ENCODE measurements at regions not wholly inside any gene's neighbourhood (a gene's known extent, or its start where the extent isn't known, plus 50 kb on each side); places are given as distances from the start of the nearest gene placed in this dataset.

DNA sequence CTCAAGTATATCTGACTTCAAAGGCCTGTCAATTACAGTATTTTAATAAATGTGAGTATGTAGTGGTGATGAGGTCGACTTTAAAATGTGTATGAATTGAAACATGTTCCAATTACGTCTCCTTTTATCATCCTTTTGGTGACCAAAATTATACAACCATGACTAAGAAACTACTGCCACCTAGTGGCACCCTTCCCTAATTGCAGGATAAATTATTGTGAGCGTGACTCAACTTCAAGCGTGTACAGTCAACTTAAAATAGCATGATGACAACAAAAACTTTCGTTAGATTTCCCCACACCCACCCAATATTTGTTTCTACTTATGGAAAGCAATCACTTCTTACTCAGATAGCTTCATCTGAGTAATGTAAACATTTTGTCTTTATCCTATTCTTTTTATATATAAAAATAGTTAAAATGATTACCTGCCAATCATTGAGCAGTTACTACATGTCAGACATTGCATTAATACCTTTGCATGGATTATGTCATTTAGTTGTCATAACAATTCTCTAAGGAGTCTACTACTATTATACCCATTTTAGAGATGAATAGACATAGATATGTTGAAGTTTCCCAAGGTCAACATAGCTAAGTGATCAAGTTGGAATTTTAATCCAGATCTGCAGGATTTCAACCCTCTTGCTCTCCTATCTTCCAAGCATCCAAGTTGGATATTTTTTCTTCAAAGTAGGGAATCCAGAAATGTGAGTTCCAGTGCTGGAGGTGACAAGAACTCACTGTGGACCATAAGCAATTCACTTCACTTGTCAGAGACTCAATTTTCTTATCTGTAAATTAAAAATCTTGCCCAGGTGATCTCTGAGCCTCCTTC is 106.0 kb downstream of the MEX3B start:
- H3K4me2 ChIP-seq (ENCODE audit: low read depth, low read length, poor library complexity, severe bottlenecking), result no peak overlapping the region
- no peak overlapping the region for H2AFZ ChIP-seq (ENCODE audit: low read length)
- TF ChIP-seq EZH2phosphoT487 (IDR thresholded peaks at IDR 0.05; ENCODE audit: borderline replicate concordance), result no peak
- TF ChIP-seq, protein P1, sequence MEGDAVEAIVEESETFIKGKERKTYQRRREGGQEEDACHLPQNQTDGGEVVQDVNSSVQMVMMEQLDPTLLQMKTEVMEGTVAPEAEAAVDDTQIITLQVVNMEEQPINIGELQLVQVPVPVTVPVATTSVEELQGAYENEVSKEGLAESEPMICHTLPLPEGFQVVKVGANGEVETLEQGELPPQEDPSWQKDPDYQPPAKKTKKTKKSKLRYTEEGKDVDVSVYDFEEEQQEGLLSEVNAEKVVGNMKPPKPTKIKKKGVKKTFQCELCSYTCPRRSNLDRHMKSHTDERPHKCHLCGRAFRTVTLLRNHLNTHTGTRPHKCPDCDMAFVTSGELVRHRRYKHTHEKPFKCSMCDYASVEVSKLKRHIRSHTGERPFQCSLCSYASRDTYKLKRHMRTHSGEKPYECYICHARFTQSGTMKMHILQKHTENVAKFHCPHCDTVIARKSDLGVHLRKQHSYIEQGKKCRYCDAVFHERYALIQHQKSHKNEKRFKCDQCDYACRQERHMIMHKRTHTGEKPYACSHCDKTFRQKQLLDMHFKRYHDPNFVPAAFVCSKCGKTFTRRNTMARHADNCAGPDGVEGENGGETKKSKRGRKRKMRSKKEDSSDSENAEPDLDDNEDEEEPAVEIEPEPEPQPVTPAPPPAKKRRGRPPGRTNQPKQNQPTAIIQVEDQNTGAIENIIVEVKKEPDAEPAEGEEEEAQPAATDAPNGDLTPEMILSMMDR (conservative IDR thresholded peaks at IDR 0.05; ENCODE audit: low read length), result peak; percentile 75

DNA sequence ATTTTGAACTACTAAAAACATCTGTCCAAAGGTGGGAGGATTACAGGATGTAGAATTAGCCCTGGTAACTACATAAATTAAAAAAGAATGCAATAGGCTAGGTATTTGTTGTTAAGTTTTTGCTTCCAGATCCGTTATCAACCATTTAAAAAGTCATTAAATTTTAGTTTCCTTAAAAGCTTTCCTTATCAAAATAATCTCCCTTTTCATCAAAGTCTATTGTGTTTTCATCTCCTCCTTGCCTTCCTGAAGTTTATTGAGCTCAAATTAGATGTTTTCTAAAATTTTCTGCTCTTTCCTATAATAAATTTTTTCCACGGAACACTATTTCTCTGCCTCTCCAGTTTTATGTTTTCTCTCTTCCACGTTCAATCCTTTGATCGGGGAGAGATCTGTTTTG is 108.6 kb downstream of the MEX3B start:
- Histone ChIP-seq H3K27me3 (ENCODE audit: insufficient read depth, low read length, poor library complexity, severe bottlenecking) (no peaks in the 10 kb centered on the region), H3K9me3 (ENCODE audit: insufficient read depth, low read depth, low read length) (peaks cover 7% of the 10 kb centered on the region; the same call in 1 of the 2 replicates), H3K4me2 (ENCODE audit: low read depth, low read length, poor library complexity, severe bottlenecking) (no peak overlapping the region), H3K4me1 (ENCODE audit: insufficient read depth, low read length, poor library complexity, severe bottlenecking) (peaks cover 2% of the 10 kb centered on the region), H3F3A (ENCODE audit: low read depth) (no peaks in the 10 kb centered on the region), H3K9me2 (replicated peaks; ENCODE audit: low read depth, low read length) (no peaks in the 10 kb centered on the region), H2AFZ (ENCODE audit: low read length) (no peak overlapping the region), H3K9ac (ENCODE audit: low read depth, low read length, poor library complexity, severe bottlenecking) (no peak overlapping the region), H4K20me1 (ENCODE audit: insufficient read depth, low read length, poor library complexity, severe bottlenecking) (no peaks in the 10 kb centered on the region), H3K4me3 (ENCODE audit: low read length, poor library complexity, severe bottlenecking) (no peak overlapping the region), H3K79me2 (ENCODE audit: insufficient read depth, low read length) (no peaks in the 10 kb centered on the region), H3K36me3 (ENCODE audit: insufficient read depth, low read length) (no peaks in the 10 kb centered on the region)
- TF ChIP-seq, protein P1 (conservative IDR thresholded peaks at IDR 0.05; ENCODE audit: low read length), result no peak
- TF ChIP-seq EZH2phosphoT487 (IDR thresholded peaks at IDR 0.05; ENCODE audit: borderline replicate concordance), result no peak

More for the DNA sequence above, 106.0 kb downstream of the MEX3B start:
- Histone ChIP-seq H3K9me3 (ENCODE audit: insufficient read depth, low read depth, low read length) (peaks cover 7% of the 10 kb centered on the region; the same call in 1 of the 2 replicates), H3K9me2 (replicated peaks; ENCODE audit: low read depth, low read length) (no peaks in the 10 kb centered on the region), H3F3A (ENCODE audit: low read depth) (no peaks in the 10 kb centered on the region), H3K4me1 (ENCODE audit: insufficient read depth, low read length, poor library complexity, severe bottlenecking) (peaks cover 2% of the 10 kb centered on the region), H3K36me3 (ENCODE audit: insufficient read depth, low read length) (no peaks in the 10 kb centered on the region), H3K4me3 (ENCODE audit: low read length, poor library complexity, severe bottlenecking) (no peak overlapping the region), H4K20me1 (ENCODE audit: insufficient read depth, low read length, poor library complexity, severe bottlenecking) (no peaks in the 10 kb centered on the region), H3K27me3 (ENCODE audit: insufficient read depth, low read length, poor library complexity, severe bottlenecking) (no peaks in the 10 kb centered on the region), H3K79me2 (ENCODE audit: insufficient read depth, low read length) (no peaks in the 10 kb centered on the region), H3K9ac (ENCODE audit: low read depth, low read length, poor library complexity, severe bottlenecking) (no peak overlapping the region)

DNA sequence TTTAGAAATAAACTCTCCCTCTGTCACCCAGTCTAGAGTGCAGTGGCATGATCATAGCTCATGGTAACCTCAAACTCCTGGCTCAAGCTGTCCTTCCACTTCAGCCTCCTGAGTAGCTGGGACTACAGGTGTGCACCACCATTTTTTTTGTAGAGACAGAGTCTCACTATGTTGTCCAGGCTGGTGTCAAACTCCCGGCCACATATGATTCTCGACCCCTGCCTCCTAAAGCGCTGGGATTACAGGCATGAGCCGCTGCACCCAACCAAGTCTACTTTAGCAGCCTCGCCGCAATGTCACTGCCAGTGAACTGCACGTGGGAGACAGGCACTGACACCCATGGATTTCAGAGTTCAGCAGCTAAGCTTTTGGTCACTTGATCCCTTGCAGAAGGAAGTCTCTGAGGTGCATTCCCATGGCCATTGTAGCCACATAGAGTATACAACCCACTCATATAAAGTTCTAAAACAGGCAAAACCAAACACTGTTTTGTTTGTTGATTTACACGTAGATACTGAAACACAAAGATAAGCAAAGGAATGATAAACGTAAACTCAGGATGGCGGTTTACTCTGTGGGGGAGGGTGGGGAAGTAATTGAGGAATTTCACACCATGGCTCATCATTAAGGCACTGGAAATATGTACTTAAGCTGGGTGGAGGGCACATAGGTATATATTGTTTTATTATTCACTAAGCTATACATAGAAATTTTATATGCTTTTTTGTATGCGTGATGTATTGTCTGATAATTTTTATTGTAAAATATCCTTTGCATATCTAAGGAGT is 115.0 kb downstream of the MEX3B start:
- Histone ChIP-seq H3K4me2 (ENCODE audit: low read depth, low read length, poor library complexity, severe bottlenecking) (no peak overlapping the region), H2AFZ (ENCODE audit: low read length) (no peak overlapping the region; the same call in 1 of the 2 replicates), H3K79me2 (ENCODE audit: insufficient read depth, low read length) (no peaks in the 10 kb centered on the region), H3K9ac (ENCODE audit: low read depth, low read length, poor library complexity, severe bottlenecking) (no peak overlapping the region), H3K4me3 (ENCODE audit: low read length, poor library complexity, severe bottlenecking) (no peak overlapping the region), H3K9me2 (replicated peaks; ENCODE audit: low read depth, low read length) (no peaks in the 10 kb centered on the region), H3F3A (ENCODE audit: low read depth) (no peaks in the 10 kb centered on the region), H3K27me3 (ENCODE audit: insufficient read depth, low read length, poor library complexity, severe bottlenecking) (no peaks in the 10 kb centered on the region), H3K9me3 (ENCODE audit: insufficient read depth, low read depth, low read length) (no peaks in the 10 kb centered on the region), H3K36me3 (ENCODE audit: insufficient read depth, low read length) (no peaks in the 10 kb centered on the region), H4K20me1 (ENCODE audit: insufficient read depth, low read length, poor library complexity, severe bottlenecking) (no peaks in the 10 kb centered on the region), H3K4me1 (ENCODE audit: insufficient read depth, low read length, poor library complexity, severe bottlenecking) (no peaks in the 10 kb centered on the region)
- TF ChIP-seq, protein P1 (conservative IDR thresholded peaks at IDR 0.05; ENCODE audit: low read length), result no peak
- TF ChIP-seq EZH2phosphoT487 (IDR thresholded peaks at IDR 0.05; ENCODE audit: borderline replicate concordance), result no peak

All from Loucy (cell line).